Stimulated activated CD4-positive, alpha-beta T cell treated with anti-CD3 and anti-CD28 coated beads, Interleukin-1b, Interleukin-23, amount 100 ng/mL, for 1 hour (primary cell): ENCODE measurements at regions not wholly inside any gene's neighbourhood (a gene's known extent, or its start where the extent isn't known, plus 50 kb on each side); places are given as distances from the start of the nearest gene placed in this dataset.

ENCODE experiments used
- DNase-seq, 2 donors: peaks; one replicate each; pipeline ENCODE4 v3.0.0-alpha.2; 2020; ENCODE audit warnings: low read depth in 2 of 2

GRCh38 chr12:76220980-76221379, 127.2 kb downstream of the BBS10 start:
- no peak for DNase-seq

GRCh38 chr12:76219806-76220205, 128.4 kb downstream of the BBS10 start:
- DNase-seq: no peak

DNA sequence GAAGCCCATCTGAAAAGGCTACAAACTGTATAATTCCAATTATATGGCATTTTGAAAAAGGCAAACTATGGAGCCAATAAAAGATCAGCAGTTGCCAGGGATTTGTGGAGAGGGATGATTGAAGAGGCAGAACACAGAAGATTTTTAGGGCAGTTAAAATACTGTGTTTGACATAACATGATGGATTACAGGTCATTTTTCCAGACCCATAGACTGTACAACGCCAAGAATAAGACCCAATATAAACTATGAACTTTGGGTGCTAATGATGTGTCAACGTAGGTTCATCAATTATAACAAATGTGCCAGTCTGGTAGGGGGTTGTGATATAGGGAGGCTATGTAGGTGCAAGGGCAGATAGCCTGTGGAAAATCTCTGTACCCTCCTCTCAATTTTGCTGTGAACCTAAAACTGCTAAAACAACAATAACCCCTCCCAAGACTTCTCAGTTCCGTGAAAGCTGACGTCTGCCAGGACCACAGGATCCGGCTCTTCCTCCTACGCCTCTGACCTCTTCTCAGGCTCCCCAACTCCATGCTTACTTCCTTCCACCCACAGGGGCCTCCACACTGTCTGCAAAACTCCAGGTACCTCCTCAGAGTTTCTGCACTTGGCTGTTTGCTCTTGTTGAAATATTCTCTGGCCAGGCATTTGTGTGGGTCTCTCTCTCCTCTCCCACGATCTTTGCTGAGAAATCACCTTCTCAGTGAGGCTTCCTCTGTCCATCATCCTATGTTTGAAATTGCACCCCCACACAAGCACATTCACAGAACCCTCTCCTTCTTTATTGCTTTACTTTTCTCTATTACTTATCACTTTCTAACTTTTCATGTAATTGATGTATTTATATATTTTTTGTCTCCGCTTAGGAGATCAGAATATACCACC, 131.4 kb downstream of the BBS10 start:
- no peak for DNase-seq

DNA sequence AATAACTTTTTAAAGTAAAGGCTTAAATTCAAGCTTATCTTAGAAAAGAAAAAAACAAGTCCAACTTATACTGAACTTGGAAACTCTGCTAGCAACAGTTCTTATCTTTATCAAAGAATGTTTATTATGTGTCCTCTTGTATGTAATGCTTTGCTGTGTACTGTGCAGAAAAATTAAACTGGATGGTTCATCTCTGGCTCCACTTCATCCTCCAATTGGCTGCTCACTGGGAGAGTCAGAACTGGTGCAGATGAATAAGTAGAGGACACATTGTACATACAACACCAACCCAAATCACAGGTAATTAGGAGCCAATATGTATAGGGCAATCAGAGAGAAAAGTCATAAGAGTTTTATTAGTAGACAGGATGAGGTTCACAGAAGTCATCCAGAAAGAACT, 123.6 kb upstream of the NAP1L1 start:
- DNase-seq: no peak

DNA sequence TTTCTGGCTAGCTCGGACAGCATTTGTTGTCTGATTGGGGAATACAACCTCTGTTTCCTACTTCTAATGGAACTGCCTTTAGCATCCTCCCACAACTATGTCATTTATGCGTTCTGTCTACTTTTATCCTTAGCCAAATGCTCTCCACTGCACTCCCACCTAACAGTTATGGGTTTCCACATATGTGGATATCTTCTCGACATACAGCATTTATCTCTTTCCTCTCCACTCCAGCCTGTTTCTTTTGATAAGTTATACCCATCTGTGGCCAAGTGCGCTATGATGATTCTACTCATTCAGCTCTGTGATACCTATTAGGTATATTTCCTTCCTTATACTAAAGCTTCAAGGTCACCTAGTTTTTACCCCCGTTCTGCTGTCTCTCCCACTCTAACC, 122.2 kb upstream of the NAP1L1 start:
- DNase-seq: no peak

DNA sequence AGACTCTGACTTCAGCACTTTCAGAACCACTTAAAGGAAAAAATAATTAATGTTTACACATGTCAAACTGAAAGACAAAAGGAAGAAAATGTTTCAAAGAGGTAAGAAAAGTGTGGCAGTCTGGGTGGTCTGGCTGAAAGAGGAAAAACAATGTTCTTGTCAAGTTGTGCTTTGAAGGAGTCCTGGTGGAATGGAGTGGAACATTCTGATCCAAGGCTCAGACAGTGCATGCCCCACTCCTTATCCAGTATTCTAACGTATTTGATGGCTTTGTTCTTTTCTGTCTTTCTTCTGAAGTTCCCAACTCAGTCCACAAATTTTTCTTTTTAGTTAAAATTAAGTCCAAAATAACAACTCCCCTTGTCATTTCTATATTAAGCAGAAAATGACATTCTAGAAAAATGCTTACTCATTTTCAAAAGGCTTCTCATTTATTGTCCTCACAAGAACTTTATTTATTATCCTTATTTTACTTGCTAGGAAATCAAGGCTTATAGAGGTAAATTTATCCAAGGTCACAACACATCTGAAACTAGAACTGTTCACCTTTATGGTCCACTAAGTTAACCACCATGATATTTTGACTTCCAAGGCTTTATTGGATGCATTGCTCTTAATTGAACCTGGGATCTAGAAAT, 121.7 kb upstream of the NAP1L1 start:
- DNase-seq: no peak

- no peak for DNase-seq
Measured at GRCh38 chr12:76202621-76203020, 118.1 kb upstream of the NAP1L1 start.

DNA sequence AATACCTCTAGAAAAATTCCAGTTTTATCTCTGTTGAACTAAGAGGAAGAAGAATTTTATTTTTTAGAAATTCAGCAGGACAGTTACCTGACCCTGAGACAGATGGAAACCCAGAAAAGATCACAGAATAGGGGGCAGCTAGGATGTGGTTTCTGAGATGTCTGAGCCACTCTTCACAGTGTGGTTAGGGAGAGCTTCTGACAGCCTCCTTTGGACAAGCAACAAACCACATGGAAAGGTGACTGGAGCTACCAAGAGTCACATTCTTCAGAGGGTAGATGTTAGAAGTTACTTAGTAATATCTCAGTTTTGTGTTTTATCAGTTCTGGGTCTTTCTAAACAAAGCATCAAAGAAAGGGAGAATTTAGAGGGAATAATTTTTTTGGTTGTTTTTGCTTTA, 117.3 kb upstream of the NAP1L1 start:
- DNase-seq: no peak

GRCh38 chr12:76201316-76201715, 116.8 kb upstream of the NAP1L1 start:
- DNase-seq: no peak

DNA sequence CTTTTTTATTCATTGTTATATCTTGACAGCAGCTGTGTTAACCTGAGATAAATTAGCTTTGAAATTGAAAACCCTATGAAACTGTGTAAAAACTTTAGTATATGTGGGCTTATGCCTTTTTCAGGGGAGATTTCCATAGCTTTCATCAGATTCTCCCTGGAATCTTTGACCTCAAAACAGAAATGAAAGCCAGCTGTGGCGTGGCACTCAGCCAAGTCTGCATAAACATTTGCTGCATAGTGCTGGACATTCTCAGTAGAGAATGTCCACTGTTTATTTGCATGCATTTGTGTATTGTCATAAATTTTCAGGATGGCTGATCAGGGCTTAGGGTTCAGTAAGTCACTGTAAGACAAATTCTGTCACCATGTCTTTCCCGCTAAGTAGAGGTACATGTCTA, 115.3 kb upstream of the NAP1L1 start:
- DNase-seq: no peak

GRCh38 chr12:76198839-76199238, 114.4 kb upstream of the NAP1L1 start:
- DNase-seq: no peak

DNA sequence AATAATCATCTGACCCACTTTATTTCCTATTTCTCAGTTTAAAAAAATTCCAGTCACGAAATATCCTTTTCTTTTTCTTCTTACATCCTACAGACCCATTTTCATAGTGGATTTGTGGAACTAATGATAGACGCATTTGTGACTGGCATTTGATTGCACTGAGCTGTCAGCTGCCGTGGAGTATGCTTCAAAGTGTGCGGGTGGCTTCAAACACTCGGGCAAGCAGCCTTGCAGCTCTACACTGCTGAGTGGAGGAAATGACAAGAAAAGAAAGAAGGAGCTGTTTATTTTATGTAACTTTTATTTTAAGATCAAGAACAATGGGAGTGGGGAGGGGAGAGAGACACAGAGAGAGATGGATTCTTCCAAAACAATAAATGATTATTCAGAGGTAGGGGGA, 112.8 kb upstream of the NAP1L1 start:
- DNase-seq: no peak

- DNase-seq: no peak
Measured at GRCh38 chr12:76195920-76196319, 111.4 kb upstream of the NAP1L1 start.

GRCh38 chr12:76194724-76195123, 110.2 kb upstream of the NAP1L1 start:
- DNase-seq: no peak

GRCh38 chr12:76193961-76194360, 109.5 kb upstream of the NAP1L1 start:
- DNase-seq: no peak

GRCh38 chr12:76192416-76192815, 107.9 kb upstream of the NAP1L1 start:
- DNase-seq: no peak

GRCh38 chr12:76190299-76190698, 105.8 kb upstream of the NAP1L1 start:
- no peak for DNase-seq

GRCh38 chr12:76189851-76190250, 105.4 kb upstream of the NAP1L1 start:
- no peak for DNase-seq

GRCh38 chr12:76187177-76187576, 102.7 kb upstream of the NAP1L1 start:
- DNase-seq: no peak

DNA sequence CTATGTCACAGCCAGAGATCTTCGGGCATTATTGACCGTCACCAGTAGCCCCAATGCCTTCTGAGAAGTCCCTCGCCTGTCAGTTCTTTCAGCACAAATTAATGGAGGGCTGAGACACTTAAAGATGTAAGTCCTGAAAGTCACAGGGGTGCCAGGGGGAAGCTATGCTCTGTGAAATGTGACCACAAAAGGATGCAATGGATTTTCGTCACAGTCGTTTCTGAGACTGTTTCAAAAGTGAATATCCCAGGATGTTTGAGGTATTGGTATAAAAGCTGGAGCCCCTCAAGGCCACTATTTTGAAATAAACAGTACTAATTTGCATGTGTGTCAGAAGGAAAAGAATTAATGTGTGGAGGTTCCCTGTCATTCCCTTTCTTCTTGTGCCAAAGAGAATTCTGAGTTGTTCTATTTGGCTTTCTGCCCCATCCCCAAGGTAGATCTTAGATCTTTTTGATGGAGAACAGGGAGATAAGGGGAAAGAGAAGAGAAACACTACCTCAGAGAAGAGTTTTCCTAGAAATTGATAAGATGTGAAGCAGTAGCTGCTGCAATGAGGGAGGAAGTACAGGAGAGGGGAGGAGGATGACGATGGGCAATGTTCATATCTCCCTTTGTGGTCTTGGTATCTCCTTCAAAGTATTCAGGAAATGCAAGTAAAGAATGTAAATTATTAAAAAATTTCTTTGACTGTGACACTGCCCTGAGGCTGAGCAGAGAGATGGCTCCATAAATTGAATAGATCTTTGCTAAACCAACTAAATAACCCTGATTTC, 101.8 kb upstream of the NAP1L1 start:
- DNase-seq: no peak

DNA sequence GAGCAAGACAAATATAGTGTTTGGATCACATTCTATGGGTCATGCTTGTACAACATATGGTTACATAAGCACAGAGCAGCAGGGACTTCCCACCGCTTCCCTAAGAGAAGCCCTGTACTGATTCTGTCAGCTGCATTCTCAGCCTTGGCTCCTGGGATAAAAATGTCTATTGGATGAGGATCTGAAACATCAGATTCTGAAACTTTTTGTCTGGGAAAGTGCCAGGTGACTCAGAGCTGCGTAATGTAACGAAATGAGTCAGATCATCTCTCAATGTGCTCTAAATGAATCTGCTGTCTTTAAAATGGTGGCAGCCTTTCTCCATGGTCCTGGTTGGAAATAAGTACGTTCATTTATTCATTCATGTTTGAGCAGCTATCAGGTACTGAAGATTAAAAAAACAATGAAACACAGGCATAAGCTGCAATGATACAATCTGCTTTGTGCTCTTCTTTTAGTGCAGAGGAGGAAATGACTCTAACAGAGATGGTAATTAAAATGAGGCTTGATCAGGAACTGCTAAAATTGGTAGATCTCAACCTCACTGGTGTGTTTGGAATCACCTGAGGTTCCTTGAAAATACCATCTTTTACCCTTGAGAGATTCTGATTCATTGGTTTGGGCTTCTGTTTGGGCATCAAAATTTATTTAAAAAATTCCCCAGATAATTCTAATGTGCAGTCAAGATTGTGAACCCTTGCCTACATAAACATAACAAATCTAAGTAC, 99.1 kb upstream of the NAP1L1 start:
- no peak for DNase-seq
